Hepatocyte (in vitro differentiated cells): ENCODE measurements at regions not wholly inside any gene's neighbourhood (a gene's known extent, or its start where the extent isn't known, plus 50 kb on each side); places are given as distances from the start of the nearest gene placed in this dataset.

Experiments
- DNase-seq: peaks from one replicate; pipeline ENCODE4 v3.0.0-alpha.2; 2016; ENCODE audit warnings: low spot score
- H2AFZ ChIP-seq: fragments of 200-600 bp; sonication (generic); 2 replicates; pipeline ENCODE4 v1.6.0; 2016; ENCODE audit warnings: antibody characterized with exemption, mild to moderate bottlenecking
- H3K27ac ChIP-seq: fragments of 200-600 bp; sonication (generic); 2 replicates; pipeline ENCODE4 v1.5.1; 2016; ENCODE audit warnings: mild to moderate bottlenecking
- H3K27me3 ChIP-seq: fragments of 200-600 bp; sonication (generic); 2 replicates; pipeline ENCODE4 v1.6.1; 2016
- H3K36me3 ChIP-seq: fragments of 200-600 bp; sonication (generic); replicated peaks from 2 replicates; pipeline ENCODE4 v1.5.1; 2016; ENCODE audit warnings: low read depth; ENCODE audit not compliant: insufficient read depth
- H3K4me1 ChIP-seq: fragments of 200-600 bp; sonication (generic); 2 replicates; pipeline ENCODE4 v1.5.1; 2016; ENCODE audit warnings: mild to moderate bottlenecking, moderate library complexity; ENCODE audit not compliant: insufficient read depth
- H3K4me2 ChIP-seq: fragments of 200-600 bp; sonication (generic); 2 replicates; pipeline ENCODE4 v1.6.0; 2016
- H3K4me3 ChIP-seq: fragments of 200-600 bp; sonication (generic); 2 replicates; pipeline ENCODE4 v1.5.1; 2016; ENCODE audit warnings: mild to moderate bottlenecking
- H3K79me2 ChIP-seq: fragments of 200-600 bp; sonication (generic); 2 replicates; pipeline ENCODE4 v1.6.0; 2017; ENCODE audit warnings: mild to moderate bottlenecking
- H3K9me2 ChIP-seq: fragments of 200-600 bp; sonication (generic); replicated peaks from 2 replicates; pipeline ENCODE4 v1.6.0; 2017; ENCODE audit warnings: mild to moderate bottlenecking; ENCODE audit not compliant: insufficient read depth
- H3K9me3 ChIP-seq: fragments of 200-600 bp; sonication (generic); 2 replicates; pipeline ENCODE4 v1.5.1; 2016; ENCODE audit warnings: low read depth, mild to moderate bottlenecking
- H4K20me1 ChIP-seq: fragments of 200-600 bp; sonication (generic); 2 replicates; pipeline ENCODE4 v1.6.0; 2016; ENCODE audit warnings: mild to moderate bottlenecking; ENCODE audit not compliant: insufficient read depth, poor library complexity, severe bottlenecking
- EZH2 ChIP-seq: fragments of 200-600 bp; sonication (generic); IDR thresholded peaks from 2 replicates; pipeline ENCODE4 v1.6.1; 2016; ENCODE audit warnings: antibody characterized with exemption, mild to moderate bottlenecking, borderline replicate concordance
- EZH2phosphoT487 ChIP-seq: fragments of 200-600 bp; sonication (generic); IDR thresholded peaks from one replicate; pipeline ENCODE4 v1.6.1; 2018; ENCODE audit warnings: antibody characterized with exemption, mild to moderate bottlenecking, low read depth, moderate library complexity; ENCODE audit not compliant: unreplicated experiment, severe bottlenecking
- WGBS: methylation state at CpG from one replicate; pipeline ENCODE4 v1.1.6; 2016; ENCODE audit warnings: low lambda C conversion rate; ENCODE audit errors: missing lambda C conversion rate; 5-methylcytosine and 5-hydroxymethylcytosine counted together
- TF ChIP-seq, protein P1 (sequence below): fragments of 200-600 bp; sonication (generic); IDR thresholded peaks from 2 replicates; pipeline ENCODE4 v1.5.1; 2016; ENCODE audit warnings: antibody characterized with exemption, mild to moderate bottlenecking; ENCODE audit not compliant: poor library complexity

DNA sequence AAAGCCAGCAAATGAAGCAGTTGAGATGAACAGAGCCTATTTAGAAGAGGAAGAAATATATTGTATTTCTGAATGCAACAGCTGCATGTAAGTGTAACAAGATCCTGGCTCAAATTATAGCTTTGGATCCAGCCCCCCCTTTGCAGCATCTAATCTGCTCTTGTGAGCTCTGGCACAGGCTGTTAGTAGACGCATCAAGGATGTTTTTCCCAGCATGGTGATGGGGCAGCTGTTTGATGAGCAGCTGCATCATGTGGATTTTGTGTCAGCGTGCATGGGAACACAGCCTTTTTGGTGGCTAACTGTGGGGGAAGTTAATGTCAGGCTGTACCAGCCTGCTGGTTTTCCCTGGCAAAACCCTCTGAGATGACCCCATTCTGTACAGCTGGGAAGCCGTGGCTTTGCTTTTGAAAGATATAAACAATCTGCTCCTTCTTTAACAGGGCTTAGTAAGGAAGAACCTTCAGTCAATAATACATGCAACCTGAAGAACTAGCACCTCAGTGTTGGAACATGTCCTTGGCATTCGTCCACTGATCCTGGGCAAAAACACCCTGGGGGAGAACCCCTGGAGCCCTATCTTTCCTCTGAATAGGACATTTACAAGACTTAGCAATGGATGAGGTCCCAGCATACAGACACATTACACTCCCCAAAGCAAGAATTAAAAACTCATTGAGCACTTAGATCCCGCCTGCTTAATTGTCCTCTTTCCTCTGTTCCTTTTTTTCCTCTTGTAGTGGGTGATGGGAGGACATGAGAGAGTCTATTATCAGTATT is 70.6 kb downstream of the NPS start:
- WGBS, result 76% methylated on average over 5 of the region's 5 CpGs
- H3K9me2 ChIP-seq, result no peaks in the 10 kb centered on the region
- no peaks in the 10 kb centered on the region for H3K79me2 ChIP-seq
- no peaks in the 10 kb centered on the region for H3K27me3 ChIP-seq
- H3K4me3 ChIP-seq, result no peak overlapping the region
- no peak for TF ChIP-seq EZH2phosphoT487
- TF ChIP-seq EZH2, result no peak
- TF ChIP-seq, protein P1, sequence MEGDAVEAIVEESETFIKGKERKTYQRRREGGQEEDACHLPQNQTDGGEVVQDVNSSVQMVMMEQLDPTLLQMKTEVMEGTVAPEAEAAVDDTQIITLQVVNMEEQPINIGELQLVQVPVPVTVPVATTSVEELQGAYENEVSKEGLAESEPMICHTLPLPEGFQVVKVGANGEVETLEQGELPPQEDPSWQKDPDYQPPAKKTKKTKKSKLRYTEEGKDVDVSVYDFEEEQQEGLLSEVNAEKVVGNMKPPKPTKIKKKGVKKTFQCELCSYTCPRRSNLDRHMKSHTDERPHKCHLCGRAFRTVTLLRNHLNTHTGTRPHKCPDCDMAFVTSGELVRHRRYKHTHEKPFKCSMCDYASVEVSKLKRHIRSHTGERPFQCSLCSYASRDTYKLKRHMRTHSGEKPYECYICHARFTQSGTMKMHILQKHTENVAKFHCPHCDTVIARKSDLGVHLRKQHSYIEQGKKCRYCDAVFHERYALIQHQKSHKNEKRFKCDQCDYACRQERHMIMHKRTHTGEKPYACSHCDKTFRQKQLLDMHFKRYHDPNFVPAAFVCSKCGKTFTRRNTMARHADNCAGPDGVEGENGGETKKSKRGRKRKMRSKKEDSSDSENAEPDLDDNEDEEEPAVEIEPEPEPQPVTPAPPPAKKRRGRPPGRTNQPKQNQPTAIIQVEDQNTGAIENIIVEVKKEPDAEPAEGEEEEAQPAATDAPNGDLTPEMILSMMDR, result no peak
- no peaks in the 10 kb centered on the region for H3K36me3 ChIP-seq
- no peak for DNase-seq
- H3K4me2 ChIP-seq, result no peak overlapping the region
- H3K9me3 ChIP-seq, result no peaks in the 10 kb centered on the region
- H4K20me1 ChIP-seq, result no peaks in the 10 kb centered on the region
- H2AFZ ChIP-seq, result no peak overlapping the region
- no peak overlapping the region for H3K27ac ChIP-seq
- H3K4me1 ChIP-seq, result no peaks in the 10 kb centered on the region

DNA sequence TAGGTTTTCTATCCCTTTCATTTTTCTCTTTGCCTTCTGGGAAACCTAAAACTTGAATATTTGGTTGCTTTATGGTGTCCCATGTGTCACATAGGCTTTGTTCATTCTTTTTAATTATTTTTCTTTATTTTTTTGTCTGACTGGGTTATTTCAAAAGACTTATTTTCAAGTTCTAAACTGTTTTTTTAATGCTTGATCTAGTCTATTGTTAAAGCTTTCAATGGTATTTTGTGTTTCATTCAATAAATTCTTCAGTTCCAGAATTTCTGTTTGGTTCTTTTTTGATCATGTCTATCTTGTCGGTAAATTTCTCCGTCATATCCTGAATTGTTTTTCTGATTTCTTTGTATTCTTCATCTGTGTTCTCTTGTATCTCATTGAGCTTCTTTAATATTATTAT is 86.8 kb downstream of the NPS start:
- H3K9me2 ChIP-seq, result no peaks in the 10 kb centered on the region
- 94% methylated on average over 2 of the region's 2 CpGs for WGBS
- H3K4me2 ChIP-seq, result no peak overlapping the region
- H3K4me1 ChIP-seq, result no peaks in the 10 kb centered on the region
- H3K27me3 ChIP-seq, result no peaks in the 10 kb centered on the region
- no peak overlapping the region for H2AFZ ChIP-seq
- H4K20me1 ChIP-seq, result no peaks in the 10 kb centered on the region
- H3K9me3 ChIP-seq, result no peaks in the 10 kb centered on the region
- TF ChIP-seq, protein P1, result no peak
- TF ChIP-seq EZH2 (no peak), EZH2phosphoT487 (no peak)
- no peaks in the 10 kb centered on the region for H3K36me3 ChIP-seq
- DNase-seq, result no peak
- H3K27ac ChIP-seq, result no peak overlapping the region
- H3K79me2 ChIP-seq, result no peaks in the 10 kb centered on the region
- no peak overlapping the region for H3K4me3 ChIP-seq

DNA sequence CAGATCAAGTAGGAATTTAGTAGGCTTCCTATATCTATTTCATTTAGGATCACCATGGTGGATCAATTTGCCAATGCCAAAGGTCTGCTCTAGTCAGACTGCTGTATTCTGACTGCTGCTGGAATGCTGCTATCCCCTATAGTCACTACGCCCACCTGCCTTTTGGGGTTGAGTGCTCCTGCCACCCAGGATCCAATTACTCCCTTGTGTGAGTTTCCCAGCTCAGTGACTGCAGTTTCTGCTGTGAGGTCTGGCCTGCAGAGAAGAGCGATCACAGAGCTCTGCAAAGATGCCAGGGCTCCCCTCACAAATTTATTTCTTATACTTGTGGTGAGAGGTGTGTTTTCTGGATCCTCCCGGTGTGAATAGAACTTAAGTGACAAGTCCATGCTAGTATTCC is 88.1 kb upstream of the FOXI2 start:
- no peaks in the 10 kb centered on the region for H4K20me1 ChIP-seq
- WGBS, result 84% methylated on average over 3 of the region's 3 CpGs

More for the DNA sequence above, 88.1 kb upstream of the FOXI2 start:
- no peaks in the 10 kb centered on the region for H3K4me1 ChIP-seq
- TF ChIP-seq, protein P1, result no peak
- H2AFZ ChIP-seq, result no peak overlapping the region
- H3K27ac ChIP-seq, result no peak overlapping the region
- no peaks in the 10 kb centered on the region for H3K27me3 ChIP-seq
- H3K36me3 ChIP-seq, result no peaks in the 10 kb centered on the region
- no peak overlapping the region for H3K4me3 ChIP-seq
- no peaks in the 10 kb centered on the region for H3K79me2 ChIP-seq
- no peaks in the 10 kb centered on the region for H3K9me2 ChIP-seq
- H3K4me2 ChIP-seq, result no peak overlapping the region
- no peak for DNase-seq
- H3K9me3 ChIP-seq, result no peaks in the 10 kb centered on the region
